ENCODE measurements at regions not wholly inside any gene's neighbourhood (a gene's known extent, or its start where the extent isn't known, plus 50 kb on each side); places are given as distances from the start of the nearest gene placed in this dataset.
A peak's percentile ranks its signal among the peaks of the same experiment; 100 is the strongest.

GRCh38 chr9:16100537-16101091 lies 547.8 kb downstream of the CCDC171 start:
- Mint-ChIP-seq H3K4me1 (peaks cover 72% of the 10 kb centered on the region), H3K27me3 (ENCODE audit: low read depth) (no peaks in the 10 kb centered on the region), H3K4me3 (peak overlapping the region; percentile 61), H3K9me3 (no peaks in the 10 kb centered on the region), H3K27ac (ENCODE audit: unreplicated experiment) (peak overlapping the region; percentile 94), H3K36me3 (ENCODE audit: low read depth) (no peaks in the 10 kb centered on the region)
- TF ChIP-seq, protein P1, sequence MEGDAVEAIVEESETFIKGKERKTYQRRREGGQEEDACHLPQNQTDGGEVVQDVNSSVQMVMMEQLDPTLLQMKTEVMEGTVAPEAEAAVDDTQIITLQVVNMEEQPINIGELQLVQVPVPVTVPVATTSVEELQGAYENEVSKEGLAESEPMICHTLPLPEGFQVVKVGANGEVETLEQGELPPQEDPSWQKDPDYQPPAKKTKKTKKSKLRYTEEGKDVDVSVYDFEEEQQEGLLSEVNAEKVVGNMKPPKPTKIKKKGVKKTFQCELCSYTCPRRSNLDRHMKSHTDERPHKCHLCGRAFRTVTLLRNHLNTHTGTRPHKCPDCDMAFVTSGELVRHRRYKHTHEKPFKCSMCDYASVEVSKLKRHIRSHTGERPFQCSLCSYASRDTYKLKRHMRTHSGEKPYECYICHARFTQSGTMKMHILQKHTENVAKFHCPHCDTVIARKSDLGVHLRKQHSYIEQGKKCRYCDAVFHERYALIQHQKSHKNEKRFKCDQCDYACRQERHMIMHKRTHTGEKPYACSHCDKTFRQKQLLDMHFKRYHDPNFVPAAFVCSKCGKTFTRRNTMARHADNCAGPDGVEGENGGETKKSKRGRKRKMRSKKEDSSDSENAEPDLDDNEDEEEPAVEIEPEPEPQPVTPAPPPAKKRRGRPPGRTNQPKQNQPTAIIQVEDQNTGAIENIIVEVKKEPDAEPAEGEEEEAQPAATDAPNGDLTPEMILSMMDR (conservative IDR thresholded peaks at IDR 0.05): no peak
- DNase-seq (ENCODE audit: low read depth, low spot score): peak; percentile 45

- H3K9me3 Mint-ChIP-seq: no peaks in the 10 kb centered on the region
- no peaks in the 10 kb centered on the region for H3K27me3 Mint-ChIP-seq (ENCODE audit: low read depth)
- H3K27ac Mint-ChIP-seq (ENCODE audit: unreplicated experiment): peak overlapping the region; percentile 87
- no peak for DNase-seq (ENCODE audit: low read depth, low spot score)
- H3K4me1 Mint-ChIP-seq: peaks cover 88% of the 10 kb centered on the region
- H3K4me3 Mint-ChIP-seq: no peak overlapping the region
- no peaks in the 10 kb centered on the region for H3K36me3 Mint-ChIP-seq (ENCODE audit: low read depth)
- TF ChIP-seq, protein P1 (conservative IDR thresholded peaks at IDR 0.05): no peak
These were observed 549.3 kb downstream of the CCDC171 start for GRCh38 chr9:16102154-16102553.

GRCh38 chr9:16103620-16104397 lies 551.0 kb downstream of the CCDC171 start:
- H3K4me3 Mint-ChIP-seq: peak overlapping the region; percentile 44
- no peaks in the 10 kb centered on the region for H3K36me3 Mint-ChIP-seq (ENCODE audit: low read depth)
- H3K27me3 Mint-ChIP-seq (ENCODE audit: low read depth): no peaks in the 10 kb centered on the region
- DNase-seq (ENCODE audit: low read depth, low spot score): peak; percentile 15
- H3K4me1 Mint-ChIP-seq: peaks cover 86% of the 10 kb centered on the region
- TF ChIP-seq, protein P1 (conservative IDR thresholded peaks at IDR 0.05): no peak
- peak overlapping the region; percentile 95 for H3K27ac Mint-ChIP-seq (ENCODE audit: unreplicated experiment)
- H3K9me3 Mint-ChIP-seq: no peaks in the 10 kb centered on the region

GRCh38 chr9:16105168-16106020 lies 552.6 kb downstream of the CCDC171 start:
- Mint-ChIP-seq H3K9me3 (no peaks in the 10 kb centered on the region), H3K36me3 (ENCODE audit: low read depth) (no peaks in the 10 kb centered on the region), H3K4me1 (peaks cover 70% of the 10 kb centered on the region), H3K27ac (ENCODE audit: unreplicated experiment) (peak overlapping the region; percentile 83), H3K4me3 (peak overlapping the region; percentile 19), H3K27me3 (ENCODE audit: low read depth) (no peaks in the 10 kb centered on the region)
- no peak for DNase-seq (ENCODE audit: low read depth, low spot score)
- TF ChIP-seq, protein P1 (conservative IDR thresholded peaks at IDR 0.05): no peak

DNA sequence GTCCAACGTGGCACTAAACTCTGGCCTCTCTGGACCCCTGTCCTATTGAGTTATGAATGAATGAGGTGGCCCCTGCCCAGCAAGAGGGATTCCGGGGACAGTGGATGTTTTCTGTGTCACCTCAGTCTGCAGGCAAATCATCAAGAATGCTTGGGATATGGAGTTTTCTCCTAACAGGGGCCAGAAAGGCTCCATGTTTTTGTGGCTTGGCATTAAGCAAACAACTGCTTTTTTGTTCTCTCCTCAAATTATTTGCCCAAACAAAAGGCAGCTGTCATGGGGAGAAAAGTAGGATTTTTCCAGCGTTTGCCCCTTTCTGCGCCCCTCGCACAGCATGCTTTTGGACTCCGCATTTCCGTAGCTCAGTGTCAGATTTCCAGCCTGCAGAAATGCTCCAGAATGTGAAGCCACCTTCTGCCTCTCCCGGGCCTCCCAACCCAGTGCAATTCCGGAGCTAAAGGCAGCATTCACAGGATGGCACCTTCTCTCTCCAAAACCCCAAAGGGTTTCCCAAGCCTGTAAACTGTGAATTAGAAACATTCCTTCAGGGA lies 553.3 kb downstream of the CCDC171 start:
- Mint-ChIP-seq H3K4me3 (peak overlapping the region; percentile 29), H3K27ac (ENCODE audit: unreplicated experiment) (peak overlapping the region; percentile 83), H3K9me3 (no peaks in the 10 kb centered on the region), H3K36me3 (ENCODE audit: low read depth) (no peaks in the 10 kb centered on the region), H3K27me3 (ENCODE audit: low read depth) (no peaks in the 10 kb centered on the region), H3K4me1 (peaks cover 63% of the 10 kb centered on the region)
- TF ChIP-seq, protein P1 (conservative IDR thresholded peaks at IDR 0.05): no peak
- DNase-seq (ENCODE audit: low read depth, low spot score): no peak

Measured in neural crest cell (in vitro differentiated cells).